ENCODE measurements at regions not wholly inside any gene's neighbourhood (a gene's known extent, or its start where the extent isn't known, plus 50 kb on each side); places are given as distances from the start of the nearest gene placed in this dataset.

DNA sequence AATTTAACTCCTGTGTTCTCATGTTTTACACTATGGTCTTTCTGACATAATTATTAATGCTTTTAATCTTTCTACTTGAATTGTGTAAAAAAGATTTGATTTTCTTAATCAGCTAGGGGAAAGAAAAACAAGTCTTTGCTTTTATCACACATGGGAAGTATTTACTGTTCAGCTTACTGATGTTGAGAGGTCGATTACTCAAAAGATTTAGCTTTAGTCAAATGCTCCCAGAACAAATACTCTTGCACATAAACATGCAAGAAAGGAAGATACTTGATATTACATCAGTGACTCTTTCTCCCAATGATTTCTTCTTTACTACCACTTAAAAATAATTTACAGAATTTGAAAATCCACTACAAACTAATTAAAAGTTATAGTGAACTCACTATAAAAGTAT is 198.3 kb upstream of the FAT4 start:
- no peaks in the 10 kb centered on the region for H4K20me1 ChIP-seq (ENCODE audit: insufficient read depth, low read length)
- no peak overlapping the region for H3K4me3 ChIP-seq (ENCODE audit: insufficient read depth, low read length)
- no peaks in the 10 kb centered on the region for H3K27me3 ChIP-seq (ENCODE audit: insufficient read depth, low read length)
- no peaks in the 10 kb centered on the region for H3K9me3 ChIP-seq (ENCODE audit: low read depth, low read length)
- TF ChIP-seq CTCF (IDR thresholded peaks at IDR 0.05; ENCODE audit: extremely low read depth, low read depth, low read length) = no peak
- H3K79me2 ChIP-seq (ENCODE audit: insufficient read depth, low read length) = no peaks in the 10 kb centered on the region
- no peak overlapping the region for H2AFZ ChIP-seq (ENCODE audit: low read length)
- no peaks in the 10 kb centered on the region for H3K36me3 ChIP-seq (ENCODE audit: insufficient read depth, low read length)
- DNase-seq (ENCODE audit: insufficient read length, low spot score, missing footprints) = no peak
- H3K4me2 ChIP-seq (ENCODE audit: insufficient read depth, low read length) = no peak overlapping the region
- H3K27ac ChIP-seq (ENCODE audit: low read depth, low read length) = no peak overlapping the region
- no peaks in the 10 kb centered on the region for H3K4me1 ChIP-seq (ENCODE audit: insufficient read depth, low read length)

- Histone ChIP-seq H3K4me1 (ENCODE audit: insufficient read depth, low read length) (no peaks in the 10 kb centered on the region), H3K27ac (ENCODE audit: low read depth, low read length) (no peak overlapping the region), H3K4me3 (ENCODE audit: insufficient read depth, low read length) (no peak overlapping the region), H2AFZ (ENCODE audit: low read length) (no peak overlapping the region), H3K36me3 (ENCODE audit: insufficient read depth, low read length) (no peaks in the 10 kb centered on the region), H3K4me2 (ENCODE audit: insufficient read depth, low read length) (no peak overlapping the region), H3K9me3 (ENCODE audit: low read depth, low read length) (no peaks in the 10 kb centered on the region), H3K79me2 (ENCODE audit: insufficient read depth, low read length) (no peaks in the 10 kb centered on the region), H4K20me1 (ENCODE audit: insufficient read depth, low read length) (no peaks in the 10 kb centered on the region), H3K27me3 (ENCODE audit: insufficient read depth, low read length) (no peaks in the 10 kb centered on the region)
- no peak for TF ChIP-seq CTCF (IDR thresholded peaks at IDR 0.05; ENCODE audit: extremely low read depth, low read depth, low read length)
- DNase-seq (ENCODE audit: insufficient read length, low spot score, missing footprints) = no peak
These were observed 198.8 kb upstream of the FAT4 start for GRCh38 chr4:125115941-125116340.

- H3K36me3 ChIP-seq (ENCODE audit: insufficient read depth, low read length) = no peaks in the 10 kb centered on the region
- H3K27ac ChIP-seq (ENCODE audit: low read depth, low read length) = no peak overlapping the region
- H3K9me3 ChIP-seq (ENCODE audit: low read depth, low read length) = no peaks in the 10 kb centered on the region
- no peak overlapping the region for H3K4me2 ChIP-seq (ENCODE audit: insufficient read depth, low read length)
- no peak for TF ChIP-seq CTCF (IDR thresholded peaks at IDR 0.05; ENCODE audit: extremely low read depth, low read depth, low read length)
- DNase-seq (ENCODE audit: insufficient read length, low spot score, missing footprints) = no peak
- H3K79me2 ChIP-seq (ENCODE audit: insufficient read depth, low read length) = no peaks in the 10 kb centered on the region
- no peak overlapping the region for H3K4me3 ChIP-seq (ENCODE audit: insufficient read depth, low read length)
- no peaks in the 10 kb centered on the region for H3K27me3 ChIP-seq (ENCODE audit: insufficient read depth, low read length)
- H2AFZ ChIP-seq (ENCODE audit: low read length) = no peak overlapping the region
- no peaks in the 10 kb centered on the region for H3K4me1 ChIP-seq (ENCODE audit: insufficient read depth, low read length)
- no peaks in the 10 kb centered on the region for H4K20me1 ChIP-seq (ENCODE audit: insufficient read depth, low read length)
These were observed 199.3 kb upstream of the FAT4 start for GRCh38 chr4:125115476-125115875.

DNA sequence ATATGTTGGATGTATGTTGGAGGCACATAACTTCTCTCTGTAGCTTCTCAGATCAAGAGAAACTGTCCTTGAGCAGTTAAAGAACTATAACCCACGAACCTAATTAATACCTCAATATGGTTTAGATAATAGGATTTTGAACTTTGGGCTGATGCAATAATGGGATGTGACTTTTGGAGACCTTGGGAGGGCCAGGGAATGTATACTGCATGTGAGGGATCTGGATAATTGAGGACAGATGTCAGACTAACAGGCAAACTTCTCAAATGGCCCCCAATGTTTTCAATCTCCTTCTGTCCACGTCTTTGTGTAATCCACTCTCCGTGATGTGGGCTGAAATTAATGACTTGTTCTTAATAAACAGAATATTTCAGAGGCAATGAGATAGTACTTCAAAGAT is 202.2 kb upstream of the FAT4 start:
- Histone ChIP-seq H4K20me1 (ENCODE audit: insufficient read depth, low read length) (no peaks in the 10 kb centered on the region), H3K36me3 (ENCODE audit: insufficient read depth, low read length) (no peaks in the 10 kb centered on the region), H3K9me3 (ENCODE audit: low read depth, low read length) (no peaks in the 10 kb centered on the region), H2AFZ (ENCODE audit: low read length) (no peak overlapping the region), H3K79me2 (ENCODE audit: insufficient read depth, low read length) (no peaks in the 10 kb centered on the region), H3K27ac (ENCODE audit: low read depth, low read length) (no peak overlapping the region), H3K4me2 (ENCODE audit: insufficient read depth, low read length) (no peak overlapping the region), H3K4me1 (ENCODE audit: insufficient read depth, low read length) (no peaks in the 10 kb centered on the region), H3K4me3 (ENCODE audit: insufficient read depth, low read length) (no peak overlapping the region), H3K27me3 (ENCODE audit: insufficient read depth, low read length) (no peaks in the 10 kb centered on the region)
- no peak for DNase-seq (ENCODE audit: insufficient read length, low spot score, missing footprints)
- TF ChIP-seq CTCF (IDR thresholded peaks at IDR 0.05; ENCODE audit: extremely low read depth, low read depth, low read length) = no peak
